Neuronal stem cell (in vitro differentiated cells): ENCODE measurements at regions not wholly inside any gene's neighbourhood (a gene's known extent, or its start where the extent isn't known, plus 50 kb on each side); places are given as distances from the start of the nearest gene placed in this dataset.

Source experiments
- DNase-seq: peaks from one replicate; pipeline ENCODE4 v3.0.0-alpha.2; 2013; ENCODE audit warnings: low spot score
- H2AFZ ChIP-seq: one replicate; pipeline ENCODE4 v1.6.1; 2013; ENCODE audit warnings: mild to moderate bottlenecking, low read length, inconsistent platforms
- H2AK5ac ChIP-seq: 2 replicates; pipeline ENCODE4 v1.6.1; 2013; ENCODE audit warnings: low read depth, mild to moderate bottlenecking, inconsistent platforms, low read length, moderate library complexity, mixed read lengths
- H2BK120ac ChIP-seq: 2 replicates; pipeline ENCODE4 v1.6.1; 2013; ENCODE audit warnings: low read depth, mild to moderate bottlenecking, inconsistent platforms, low read length, moderate library complexity, mixed read lengths
- H2BK12ac ChIP-seq: one replicate; pipeline ENCODE4 v1.6.1; 2013; ENCODE audit warnings: low read length, inconsistent platforms
- H2BK15ac ChIP-seq: 2 replicates; pipeline ENCODE4 v1.6.1; 2013; ENCODE audit warnings: mild to moderate bottlenecking, low read length, inconsistent platforms, mixed read lengths
- H2BK5ac ChIP-seq: one replicate; pipeline ENCODE4 v1.6.1; 2013; ENCODE audit warnings: inconsistent platforms, mild to moderate bottlenecking, low read length, moderate library complexity
- H3K14ac ChIP-seq: one replicate; pipeline ENCODE4 v1.6.1; 2013; ENCODE audit warnings: low read length, inconsistent platforms
- H3K18ac ChIP-seq: 2 replicates; pipeline ENCODE4 v1.6.1; 2013; ENCODE audit warnings: low read length, inconsistent platforms
- H3K23ac ChIP-seq: 2 replicates; pipeline ENCODE4 v1.6.1; 2013; ENCODE audit warnings: low read depth, mild to moderate bottlenecking, mixed read lengths, low read length, inconsistent platforms; ENCODE audit not compliant: poor library complexity
- H3K27ac ChIP-seq: replicated peaks from 3 replicates; pipeline ENCODE4 v1.5.1; 2013; ENCODE audit warnings: low read length, inconsistent platforms
- H3K27me3 ChIP-seq, 3 experiments: 2 replicates each; pipeline ENCODE4 v1.6.1; 2013; ENCODE audit warnings: low read length in 3 of 3, mild to moderate bottlenecking in 2 of 3, inconsistent platforms in 1 of 3, low read depth in 1 of 3, mixed read lengths in 1 of 3, moderate library complexity in 1 of 3; ENCODE audit not compliant: control insufficient read depth in 3 of 3, insufficient read depth in 3 of 3
- H3K36me3 ChIP-seq, 2 donors: replicated peaks in 1 of 2; 2 replicates each; pipeline ENCODE4 v1.6.1; 2013; ENCODE audit warnings: low read length in 2 of 2; ENCODE audit not compliant: control insufficient read depth in 2 of 2, insufficient read depth in 2 of 2
- H3K4ac ChIP-seq: 2 replicates; pipeline ENCODE4 v1.6.1; 2013; ENCODE audit warnings: inconsistent platforms, mild to moderate bottlenecking, low read length, moderate library complexity
- H3K4me1 ChIP-seq, 2 donors: 1 replicate in 1 of 2; 2 replicates in 1 of 2; pipeline ENCODE4 v1.6.1; 2013; ENCODE audit warnings: low read length in 2 of 2, low read depth in 1 of 2; ENCODE audit not compliant: control insufficient read depth in 2 of 2, insufficient read depth in 1 of 2
- H3K4me2 ChIP-seq: one replicate; pipeline ENCODE4 v1.6.1; 2013; ENCODE audit warnings: mild to moderate bottlenecking, low read length, inconsistent platforms; ENCODE audit not compliant: insufficient read depth, poor library complexity, severe bottlenecking
- H3K4me3 ChIP-seq, 2 donors: 2 replicates each; pipeline ENCODE4 v1.5.1; 2013; ENCODE audit warnings: low read length in 2 of 2, mild to moderate bottlenecking in 2 of 2, inconsistent platforms in 1 of 2, moderate library complexity in 1 of 2
- H3K79me1 ChIP-seq: one replicate; pipeline ENCODE4 v1.6.1; 2013; ENCODE audit warnings: low read depth, mild to moderate bottlenecking, inconsistent platforms, low read length, moderate library complexity
- H3K9ac ChIP-seq: one replicate; pipeline ENCODE4 v1.6.1; 2013; ENCODE audit warnings: mild to moderate bottlenecking, low read depth, low read length, inconsistent platforms; ENCODE audit not compliant: poor library complexity
- H3K9me3 ChIP-seq, 2 donors: replicated peaks in 1 of 2; 2 replicates each; pipeline versions ENCODE3 to v1.6.1; 2013; ENCODE audit warnings: low read length in 2 of 2, mild to moderate bottlenecking in 2 of 2, inconsistent platforms in 1 of 2, low read depth in 1 of 2, mixed read lengths in 1 of 2, moderate library complexity in 1 of 2; ENCODE audit not compliant: control insufficient read depth in 2 of 2, insufficient read depth in 1 of 2
- H4K8ac ChIP-seq: one replicate; pipeline ENCODE4 v1.6.1; 2013; ENCODE audit warnings: low read depth, mild to moderate bottlenecking, inconsistent platforms, low read length, moderate library complexity
- H4K91ac ChIP-seq: one replicate; pipeline ENCODE4 v1.6.1; 2013; ENCODE audit warnings: low read length, low read depth, mild to moderate bottlenecking, inconsistent platforms; ENCODE audit not compliant: poor library complexity
- WGBS, 2 donors: extraction: QIAGEN DNeasy Blood & Tissue Kit; methylation state at CpG; one replicate each; pipeline ENCODE4 v1.1.7; 2013; ENCODE audit warnings: missing lambda C conversion rate in 2 of 2, mixed read lengths in 1 of 2; ENCODE audit not compliant: insufficient read length in 2 of 2, insufficient replicate concordance in 1 of 2; ENCODE audit errors: extremely low coverage in 2 of 2; 5-methylcytosine and 5-hydroxymethylcytosine counted together

- Histone ChIP-seq H3K27me3 (no peaks in the 10 kb centered on the region), H3K4me3 (no peak overlapping the region), H4K8ac (no peak overlapping the region), H3K9ac (no peak overlapping the region), H2AK5ac (no peak overlapping the region), H3K4me1 (no peaks in the 10 kb centered on the region), H2AFZ (no peak overlapping the region), H3K23ac (no peak overlapping the region), H3K4ac (no peak overlapping the region), H2BK15ac (no peak overlapping the region), H2BK5ac (no peak overlapping the region), H3K79me1 (no peaks in the 10 kb centered on the region), H3K14ac (no peak overlapping the region), H4K91ac (no peak overlapping the region), H3K4me2 (no peak overlapping the region), H3K27ac (no peak overlapping the region), H2BK120ac (no peak overlapping the region), H2BK12ac (no peak overlapping the region), H3K18ac (no peak overlapping the region), H3K9me3 (no peaks in the 10 kb centered on the region), H3K36me3 (no peaks in the 10 kb centered on the region)
- no peak for DNase-seq
- no CpG with 5 or more reads among the region's 3 CpGs for WGBS, 2 donors
Measured at GRCh38 chr4:134421734-134422133, 220.1 kb upstream of the PABPC4L start.

GRCh38 chr4:134408897-134409296 lies 207.3 kb upstream of the PABPC4L start:
- no CpG with 5 or more reads among the region's 2 CpGs for WGBS, 2 donors

GRCh38 chr4:134401798-134402197 lies 200.2 kb upstream of the PABPC4L start:
- Histone ChIP-seq H3K23ac (no peak overlapping the region), H2AFZ (peak overlapping the region; percentile 83), H3K4me2 (no peak overlapping the region), H3K4me3 (no peak overlapping the region), H2BK5ac (no peak overlapping the region), H3K14ac (no peak overlapping the region), H2BK12ac (no peak overlapping the region), H3K27ac (no peak overlapping the region), H3K4me1 (peaks cover 0 to 5% of the 10 kb centered on the region in 2 donors), H2BK120ac (no peak overlapping the region), H3K36me3 (no peaks in the 10 kb centered on the region), H2AK5ac (no peak overlapping the region), H4K91ac (no peak overlapping the region), H3K9ac (no peak overlapping the region), H2BK15ac (no peak overlapping the region), H3K79me1 (no peaks in the 10 kb centered on the region), H4K8ac (no peak overlapping the region), H3K4ac (no peak overlapping the region), H3K9me3 (no peaks in the 10 kb centered on the region), H3K27me3 (no peaks in the 10 kb centered on the region), H3K18ac (no peak overlapping the region)
- no CpG with 5 or more reads among the region's 2 CpGs for WGBS, 2 donors
- no peak for DNase-seq

More at GRCh38 chr4:134408897-134409296, 207.3 kb upstream of the PABPC4L start:
- Histone ChIP-seq H2AK5ac (no peak overlapping the region), H3K36me3 (no peaks in the 10 kb centered on the region), H2BK120ac (no peak overlapping the region), H2BK5ac (no peak overlapping the region), H3K4me3 (no peak overlapping the region), H3K4me1 (peaks cover 0 to 1% of the 10 kb centered on the region in 2 donors), H3K9me3 (no peaks in the 10 kb centered on the region), H4K8ac (no peak overlapping the region), H3K27ac (no peak overlapping the region), H3K18ac (no peak overlapping the region), H3K23ac (no peak overlapping the region), H3K4me2 (no peak overlapping the region), H2BK15ac (no peak overlapping the region), H4K91ac (no peak overlapping the region), H3K9ac (no peak overlapping the region), H3K79me1 (no peaks in the 10 kb centered on the region), H3K27me3 (no peaks in the 10 kb centered on the region), H2BK12ac (no peak overlapping the region), H3K14ac (no peak overlapping the region), H2AFZ (no peak overlapping the region), H3K4ac (no peak overlapping the region)
- no peak for DNase-seq

- Histone ChIP-seq H2AFZ (peak overlapping the region; percentile 59), H3K4me2 (no peak overlapping the region), H3K36me3 (no peaks in the 10 kb centered on the region), H2BK5ac (no peak overlapping the region), H3K27me3 (no peaks in the 10 kb centered on the region), H3K9ac (no peak overlapping the region), H3K4me3 (no peak overlapping the region), H3K4ac (no peak overlapping the region), H3K4me1 (no peaks in the 10 kb centered on the region), H3K14ac (no peak overlapping the region), H2BK15ac (no peak overlapping the region), H2BK120ac (no peak overlapping the region), H4K8ac (no peak overlapping the region), H2AK5ac (no peak overlapping the region), H3K9me3 (no peaks in the 10 kb centered on the region), H2BK12ac (no peak overlapping the region), H3K18ac (no peak overlapping the region), H3K23ac (no peak overlapping the region), H3K27ac (no peak overlapping the region), H3K79me1 (no peaks in the 10 kb centered on the region), H4K91ac (no peak overlapping the region)
- WGBS, 2 donors = no CpG with 5 or more reads among the region's 2 CpGs
- DNase-seq = no peak
Measured at GRCh38 chr4:134393592-134393991, 192.0 kb upstream of the PABPC4L start.
